Breast epithelium (tissue), 3 donors: ENCODE measurements at regions not wholly inside any gene's neighbourhood (a gene's known extent, or its start where the extent isn't known, plus 50 kb on each side); places are given as distances from the start of the nearest gene placed in this dataset.

Experiments
- POLR2A ChIP-seq: fragments of 450-650 bp; IDR thresholded peaks from one replicate; pipeline ENCODE4 v1.6.1; 2016; ENCODE audit warnings: antibody characterized with exemption, mild to moderate bottlenecking, moderate library complexity
- POLR2AphosphoS5 ChIP-seq, 3 donors: sonication (generic); formaldehyde crosslinking; IDR thresholded peaks; one replicate each; pipeline ENCODE4 v1.6.1; 2017; ENCODE audit warnings: antibody characterized with exemption in 3 of 3
- TF ChIP-seq, protein P1 (sequence below), 3 donors: fragments of 450-650 bp; IDR thresholded peaks; one replicate each; pipeline ENCODE4 v1.5.1; 2016 to 2017; ENCODE audit warnings: antibody characterized with exemption in 3 of 3, mild to moderate bottlenecking in 3 of 3, moderate library complexity in 3 of 3

GRCh38 chr4:136121426-136121825 lies 1410.9 kb downstream of the PCDH18 start:
- TF ChIP-seq, protein P1, sequence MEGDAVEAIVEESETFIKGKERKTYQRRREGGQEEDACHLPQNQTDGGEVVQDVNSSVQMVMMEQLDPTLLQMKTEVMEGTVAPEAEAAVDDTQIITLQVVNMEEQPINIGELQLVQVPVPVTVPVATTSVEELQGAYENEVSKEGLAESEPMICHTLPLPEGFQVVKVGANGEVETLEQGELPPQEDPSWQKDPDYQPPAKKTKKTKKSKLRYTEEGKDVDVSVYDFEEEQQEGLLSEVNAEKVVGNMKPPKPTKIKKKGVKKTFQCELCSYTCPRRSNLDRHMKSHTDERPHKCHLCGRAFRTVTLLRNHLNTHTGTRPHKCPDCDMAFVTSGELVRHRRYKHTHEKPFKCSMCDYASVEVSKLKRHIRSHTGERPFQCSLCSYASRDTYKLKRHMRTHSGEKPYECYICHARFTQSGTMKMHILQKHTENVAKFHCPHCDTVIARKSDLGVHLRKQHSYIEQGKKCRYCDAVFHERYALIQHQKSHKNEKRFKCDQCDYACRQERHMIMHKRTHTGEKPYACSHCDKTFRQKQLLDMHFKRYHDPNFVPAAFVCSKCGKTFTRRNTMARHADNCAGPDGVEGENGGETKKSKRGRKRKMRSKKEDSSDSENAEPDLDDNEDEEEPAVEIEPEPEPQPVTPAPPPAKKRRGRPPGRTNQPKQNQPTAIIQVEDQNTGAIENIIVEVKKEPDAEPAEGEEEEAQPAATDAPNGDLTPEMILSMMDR (IDR thresholded peaks at IDR 0.05): no peak
- TF ChIP-seq POLR2A (no peak), POLR2AphosphoS5 (IDR thresholded peaks at IDR 0.05) (no peak)
